SK-N-SH (cell line): ENCODE measurements at regions not wholly inside any gene's neighbourhood (a gene's known extent, or its start where the extent isn't known, plus 50 kb on each side); places are given as distances from the start of the nearest gene placed in this dataset.

Experiments used
- CTCF ChIP-seq: fragments of 200-600 bp; sonication (generic); IDR thresholded peaks from 2 replicates; pipeline ENCODE4 v1.6.1; 2017; ENCODE audit warnings: antibody characterized with exemption, mild to moderate bottlenecking, moderate library complexity
- EP300 ChIP-seq, 2 experiments: IDR thresholded peaks; 2 replicates each; pipeline versions ENCODE4 v1.4.0 to v1.6.1; 2012; ENCODE audit warnings: borderline replicate concordance in 1 of 2, low read depth in 1 of 2, low read length in 1 of 2
- EZH2phosphoT487 ChIP-seq: fragments of 200-600 bp; sonication (generic); IDR thresholded peaks from 2 replicates; pipeline ENCODE4 v1.6.1; 2017; ENCODE audit warnings: low read depth, mixed run types, mild to moderate bottlenecking, antibody characterized with exemption, moderate library complexity, borderline replicate concordance
- FOXJ3 ChIP-seq: sonication (generic); formaldehyde crosslinking; IDR thresholded peaks from 2 replicates; pipeline ENCODE4 v1.5.1; 2020; ENCODE audit warnings: mild to moderate bottlenecking, missing genetic modification reagents
- JUND ChIP-seq: IDR thresholded peaks from 2 replicates; pipeline ENCODE4 v1.4.0; 2012
- MEF2A ChIP-seq: IDR thresholded peaks from 2 replicates; pipeline ENCODE4 v1.4.0; 2012; ENCODE audit warnings: low read depth, borderline replicate concordance
- NFIC ChIP-seq: IDR thresholded peaks from 2 replicates; pipeline ENCODE4 v1.4.0; 2012; ENCODE audit warnings: borderline replicate concordance
- NRF1 ChIP-seq: IDR thresholded peaks from 2 replicates; pipeline ENCODE4 v1.6.1; 2012; ENCODE audit warnings: low read depth, mild to moderate bottlenecking, low read length
- POLR2AphosphoS5 ChIP-seq: IDR thresholded peaks from 2 replicates; pipeline ENCODE4 v1.6.1; 2012; ENCODE audit warnings: low read depth, low read length
- RFX5 ChIP-seq: IDR thresholded peaks from 2 replicates; pipeline ENCODE4 v1.6.1; 2012; ENCODE audit warnings: mild to moderate bottlenecking, improper control_type of control experiment, low read length
- TF ChIP-seq, protein P1 (sequence below): IDR thresholded peaks from 2 replicates; pipeline ENCODE4 v1.6.1; 2012; ENCODE audit warnings: mild to moderate bottlenecking, low read depth, low read length, moderate library complexity

GRCh38 chr4:78662658-78663057, 111.1 kb downstream of the ANXA3 start:
- no peak for TF ChIP-seq EP300 (IDR thresholded peaks at IDR 0.05; ENCODE audit: borderline replicate concordance in 1 of 2, low read depth in 1 of 2, low read length in 1 of 2)
- no peak for TF ChIP-seq POLR2AphosphoS5
- no peak for TF ChIP-seq CTCF
- no peak for TF ChIP-seq FOXJ3 (CRISPR knock-in tag)
- no peak for TF ChIP-seq RFX5
- no peak for TF ChIP-seq NFIC
- TF ChIP-seq JUND = no peak
- TF ChIP-seq, protein P1, sequence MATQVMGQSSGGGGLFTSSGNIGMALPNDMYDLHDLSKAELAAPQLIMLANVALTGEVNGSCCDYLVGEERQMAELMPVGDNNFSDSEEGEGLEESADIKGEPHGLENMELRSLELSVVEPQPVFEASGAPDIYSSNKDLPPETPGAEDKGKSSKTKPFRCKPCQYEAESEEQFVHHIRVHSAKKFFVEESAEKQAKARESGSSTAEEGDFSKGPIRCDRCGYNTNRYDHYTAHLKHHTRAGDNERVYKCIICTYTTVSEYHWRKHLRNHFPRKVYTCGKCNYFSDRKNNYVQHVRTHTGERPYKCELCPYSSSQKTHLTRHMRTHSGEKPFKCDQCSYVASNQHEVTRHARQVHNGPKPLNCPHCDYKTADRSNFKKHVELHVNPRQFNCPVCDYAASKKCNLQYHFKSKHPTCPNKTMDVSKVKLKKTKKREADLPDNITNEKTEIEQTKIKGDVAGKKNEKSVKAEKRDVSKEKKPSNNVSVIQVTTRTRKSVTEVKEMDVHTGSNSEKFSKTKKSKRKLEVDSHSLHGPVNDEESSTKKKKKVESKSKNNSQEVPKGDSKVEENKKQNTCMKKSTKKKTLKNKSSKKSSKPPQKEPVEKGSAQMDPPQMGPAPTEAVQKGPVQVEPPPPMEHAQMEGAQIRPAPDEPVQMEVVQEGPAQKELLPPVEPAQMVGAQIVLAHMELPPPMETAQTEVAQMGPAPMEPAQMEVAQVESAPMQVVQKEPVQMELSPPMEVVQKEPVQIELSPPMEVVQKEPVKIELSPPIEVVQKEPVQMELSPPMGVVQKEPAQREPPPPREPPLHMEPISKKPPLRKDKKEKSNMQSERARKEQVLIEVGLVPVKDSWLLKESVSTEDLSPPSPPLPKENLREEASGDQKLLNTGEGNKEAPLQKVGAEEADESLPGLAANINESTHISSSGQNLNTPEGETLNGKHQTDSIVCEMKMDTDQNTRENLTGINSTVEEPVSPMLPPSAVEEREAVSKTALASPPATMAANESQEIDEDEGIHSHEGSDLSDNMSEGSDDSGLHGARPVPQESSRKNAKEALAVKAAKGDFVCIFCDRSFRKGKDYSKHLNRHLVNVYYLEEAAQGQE = no peak
- TF ChIP-seq EZH2phosphoT487 = no peak
- TF ChIP-seq NRF1 = no peak
- TF ChIP-seq MEF2A = no peak
